Type B pancreatic cell (in vitro differentiated cells): ENCODE measurements at regions not wholly inside any gene's neighbourhood (a gene's known extent, or its start where the extent isn't known, plus 50 kb on each side); places are given as distances from the start of the nearest gene placed in this dataset.

Experiments used
- DNase-seq: peaks from one replicate; pipeline ENCODE4 v3.0.0; 2021; ENCODE audit warnings: mixed read lengths; ENCODE audit not compliant: unreplicated experiment; ENCODE audit errors: extremely low spot score
- H3K27ac Mint-ChIP-seq: 2 replicates; pipeline ENCODE4 v1.8.0; 2021; ENCODE audit warnings: mild to moderate bottlenecking, mixed read lengths
- H3K27me3 Mint-ChIP-seq: 2 replicates; pipeline ENCODE4 v1.8.0; 2021; ENCODE audit warnings: mixed read lengths
- H3K36me3 Mint-ChIP-seq: 2 replicates; pipeline ENCODE4 v1.8.0; 2021; ENCODE audit warnings: mixed read lengths
- H3K4me1 Mint-ChIP-seq: one replicate; pipeline ENCODE4 v1.8.0; 2021; ENCODE audit warnings: mixed read lengths; ENCODE audit not compliant: unreplicated experiment
- H3K4me3 Mint-ChIP-seq: 2 replicates; pipeline ENCODE4 v1.8.0; 2021; ENCODE audit warnings: mild to moderate bottlenecking, mixed read lengths
- H3K9me3 Mint-ChIP-seq: 2 replicates; pipeline ENCODE4 v1.8.0; 2021; ENCODE audit warnings: mixed read lengths
- CTCF ChIP-seq: fragments of 200-600 bp; sonication (generic); conservative IDR thresholded peaks from 2 replicates; pipeline ENCODE4 v1.5.0; 2021; ENCODE audit warnings: antibody characterized with exemption, mild to moderate bottlenecking

GRCh38 chr11:111439901-111440300 is 60.8 kb upstream of the POU2AF1 start:
- peaks cover 7% of the 10 kb centered on the region for H3K27me3 Mint-ChIP-seq
- TF ChIP-seq CTCF: no peak
- H3K9me3 Mint-ChIP-seq: no peaks in the 10 kb centered on the region
- peaks cover 24% of the 10 kb centered on the region for H3K4me1 Mint-ChIP-seq
- no peak overlapping the region for H3K27ac Mint-ChIP-seq
- no peaks in the 10 kb centered on the region for H3K36me3 Mint-ChIP-seq
- H3K4me3 Mint-ChIP-seq: no peak overlapping the region
- no peak for DNase-seq

- H3K4me3 Mint-ChIP-seq: no peak overlapping the region
- DNase-seq: no peak
- H3K36me3 Mint-ChIP-seq: no peaks in the 10 kb centered on the region
- no peak for TF ChIP-seq CTCF
- peaks cover 24% of the 10 kb centered on the region for H3K4me1 Mint-ChIP-seq
- H3K27ac Mint-ChIP-seq: no peak overlapping the region
- H3K27me3 Mint-ChIP-seq: peaks cover 7% of the 10 kb centered on the region
- H3K9me3 Mint-ChIP-seq: no peaks in the 10 kb centered on the region
Measured at GRCh38 chr11:111438846-111439520, 59.9 kb upstream of the POU2AF1 start.

GRCh38 chr11:111438168-111438567 is 59.1 kb upstream of the POU2AF1 start:
- H3K27ac Mint-ChIP-seq: no peak overlapping the region
- H3K36me3 Mint-ChIP-seq: no peaks in the 10 kb centered on the region
- peaks cover 24% of the 10 kb centered on the region for H3K4me1 Mint-ChIP-seq
- H3K4me3 Mint-ChIP-seq: no peak overlapping the region
- H3K27me3 Mint-ChIP-seq: peaks cover 7% of the 10 kb centered on the region
- no peak for TF ChIP-seq CTCF
- no peak for DNase-seq
- no peaks in the 10 kb centered on the region for H3K9me3 Mint-ChIP-seq

GRCh38 chr11:111435046-111435698 is 56.1 kb upstream of the POU2AF1 start:
- H3K27ac Mint-ChIP-seq: no peak overlapping the region
- H3K36me3 Mint-ChIP-seq: no peaks in the 10 kb centered on the region
- H3K4me3 Mint-ChIP-seq: no peak overlapping the region
- peaks cover 24% of the 10 kb centered on the region for H3K4me1 Mint-ChIP-seq
- no peak for DNase-seq
- H3K27me3 Mint-ChIP-seq: peaks cover 10% of the 10 kb centered on the region
- no peaks in the 10 kb centered on the region for H3K9me3 Mint-ChIP-seq
- no peak for TF ChIP-seq CTCF

- H3K4me1 Mint-ChIP-seq: peaks cover 18% of the 10 kb centered on the region
- peaks cover 9% of the 10 kb centered on the region for H3K9me3 Mint-ChIP-seq
- H3K36me3 Mint-ChIP-seq: no peaks in the 10 kb centered on the region
- peaks cover 3% of the 10 kb centered on the region for H3K27me3 Mint-ChIP-seq
- H3K4me3 Mint-ChIP-seq: no peak overlapping the region
- TF ChIP-seq CTCF: peak; percentile 76
- no peak for DNase-seq
- no peak overlapping the region for H3K27ac Mint-ChIP-seq
Measured at GRCh38 chr11:111429066-111429506, 50.0 kb upstream of the POU2AF1 start.
